Neutrophil (primary cell): ENCODE measurements at regions not wholly inside any gene's neighbourhood (a gene's known extent, or its start where the extent isn't known, plus 50 kb on each side); places are given as distances from the start of the nearest gene placed in this dataset.

Experiments used
- H3K27ac ChIP-seq: fragments of 200-600 bp; sonication (generic); 2 replicates; pipeline ENCODE4 v1.5.1; 2016; ENCODE audit warnings: mild to moderate bottlenecking, moderate library complexity
- H3K27me3 ChIP-seq: fragments of 200-600 bp; sonication (generic); 2 replicates; pipeline ENCODE4 v1.6.0; 2016; ENCODE audit warnings: mild to moderate bottlenecking
- H3K36me3 ChIP-seq: fragments of 200-600 bp; sonication (generic); 2 replicates; pipeline ENCODE4 v1.5.1; 2017
- H3K4me1 ChIP-seq, 2 experiments: fragments of 200-600 bp in 1 of 2; sonication (generic) in 1 of 2; 1 replicate in 1 of 2; 2 replicates in 1 of 2; pipeline versions ENCODE4 v1.5.1 to v1.6.1; 2013 to 2016; ENCODE audit warnings: low read depth in 1 of 2, low read length in 1 of 2, mild to moderate bottlenecking in 1 of 2, moderate library complexity in 1 of 2; ENCODE audit not compliant: control insufficient read depth in 1 of 2, insufficient read depth in 1 of 2
- H3K4me3 ChIP-seq, 2 experiments: fragments of 200-600 bp in 1 of 2; sonication (generic) in 1 of 2; 1 replicate in 1 of 2; 2 replicates in 1 of 2; pipeline ENCODE4 v1.5.1; 2013 to 2016; ENCODE audit warnings: low read depth in 1 of 2, low read length in 1 of 2, mild to moderate bottlenecking in 1 of 2, moderate library complexity in 1 of 2
- H3K9me3 ChIP-seq: fragments of 200-600 bp; sonication (generic); 2 replicates; pipeline ENCODE4 v1.5.1; 2016
- CTCF ChIP-seq: fragments of 200-600 bp; sonication (generic); IDR thresholded peaks from 2 replicates; pipeline ENCODE4 v1.5.1; 2016; ENCODE audit warnings: antibody characterized with exemption

GRCh38 chr10:78390051-78390450, 356.4 kb downstream of the RPS24 start:
- Histone ChIP-seq H3K27ac (no peak overlapping the region), H3K36me3 (no peaks in the 10 kb centered on the region), H3K4me3 (no peak overlapping the region), H3K4me1 (no peaks in the 10 kb centered on the region), H3K9me3 (no peaks in the 10 kb centered on the region), H3K27me3 (no peaks in the 10 kb centered on the region)
- TF ChIP-seq CTCF, result no peak

GRCh38 chr10:78390817-78391216, 357.2 kb downstream of the RPS24 start:
- no peak overlapping the region for H3K4me3 ChIP-seq
- no peaks in the 10 kb centered on the region for H3K27me3 ChIP-seq
- TF ChIP-seq CTCF, result no peak
- H3K36me3 ChIP-seq, result no peaks in the 10 kb centered on the region
- H3K27ac ChIP-seq, result no peak overlapping the region
- H3K4me1 ChIP-seq, result no peaks in the 10 kb centered on the region
- no peaks in the 10 kb centered on the region for H3K9me3 ChIP-seq

- H3K36me3 ChIP-seq, result no peaks in the 10 kb centered on the region
- no peak overlapping the region for H3K27ac ChIP-seq
- no peak for TF ChIP-seq CTCF
- H3K9me3 ChIP-seq, result no peaks in the 10 kb centered on the region
- no peak overlapping the region for H3K4me3 ChIP-seq
- no peaks in the 10 kb centered on the region for H3K27me3 ChIP-seq
- H3K4me1 ChIP-seq, result no peaks in the 10 kb centered on the region
Measured at GRCh38 chr10:78391585-78391984, 357.9 kb downstream of the RPS24 start.

GRCh38 chr10:78392197-78392596, 358.5 kb downstream of the RPS24 start:
- no peaks in the 10 kb centered on the region for H3K9me3 ChIP-seq
- H3K36me3 ChIP-seq, result no peaks in the 10 kb centered on the region
- no peaks in the 10 kb centered on the region for H3K4me1 ChIP-seq
- no peak overlapping the region for H3K27ac ChIP-seq
- H3K27me3 ChIP-seq, result no peaks in the 10 kb centered on the region
- TF ChIP-seq CTCF, result no peak
- no peak overlapping the region for H3K4me3 ChIP-seq

GRCh38 chr10:78393094-78393493, 359.4 kb downstream of the RPS24 start:
- Histone ChIP-seq H3K36me3 (no peaks in the 10 kb centered on the region), H3K4me1 (no peaks in the 10 kb centered on the region), H3K9me3 (no peaks in the 10 kb centered on the region), H3K27ac (no peak overlapping the region), H3K27me3 (no peaks in the 10 kb centered on the region), H3K4me3 (no peak overlapping the region)
- no peak for TF ChIP-seq CTCF

- H3K27ac ChIP-seq, result no peak overlapping the region
- no peaks in the 10 kb centered on the region for H3K9me3 ChIP-seq
- no peaks in the 10 kb centered on the region for H3K36me3 ChIP-seq
- no peak overlapping the region for H3K4me3 ChIP-seq
- no peaks in the 10 kb centered on the region for H3K4me1 ChIP-seq
- H3K27me3 ChIP-seq, result no peaks in the 10 kb centered on the region
- TF ChIP-seq CTCF, result no peak
Measured at GRCh38 chr10:78394047-78394446, 360.4 kb downstream of the RPS24 start.
